Vagina (tissue), 2 donors: ENCODE measurements at regions not wholly inside any gene's neighbourhood (a gene's known extent, or its start where the extent isn't known, plus 50 kb on each side); places are given as distances from the start of the nearest gene placed in this dataset.

Experiments
- CTCF ChIP-seq, 3 experiments: fragments of 450-650 bp in 2 of 3; fragments of 200-600 bp in 1 of 3; sonication (generic) in 1 of 3; IDR thresholded peaks; one replicate each; pipeline ENCODE4 v1.5.1; 2017 to 2019; ENCODE audit warnings: antibody characterized with exemption in 3 of 3, mild to moderate bottlenecking in 2 of 3, moderate library complexity in 2 of 3
- POLR2A ChIP-seq, 2 donors: fragments of 450-650 bp; IDR thresholded peaks; one replicate each; pipeline ENCODE4 v1.6.1; 2017; ENCODE audit warnings: antibody characterized with exemption in 2 of 2, mild to moderate bottlenecking in 2 of 2, moderate library complexity in 2 of 2
- POLR2AphosphoS5 ChIP-seq, 2 donors: sonication (generic); formaldehyde crosslinking; IDR thresholded peaks; one replicate each; pipeline ENCODE4 v1.9.0; 2017; ENCODE audit warnings: antibody characterized with exemption in 2 of 2, mild to moderate bottlenecking in 2 of 2, low read depth in 1 of 2; ENCODE audit not compliant: insufficient read depth in 1 of 2

- TF ChIP-seq CTCF (IDR thresholded peaks at IDR 0.05) (no peak), POLR2A (IDR thresholded peaks at IDR 0.05) (no peak), POLR2AphosphoS5 (IDR thresholded peaks at IDR 0.05; ENCODE audit: insufficient read depth in 1 of 2, low read depth in 1 of 2) (no peak)
These were observed 113.7 kb downstream of the FCRL5 start for GRCh38 chr1:157438613-157439012.
